ENCODE measurements at regions not wholly inside any gene's neighbourhood (a gene's known extent, or its start where the extent isn't known, plus 50 kb on each side); places are given as distances from the start of the nearest gene placed in this dataset.

DNA sequence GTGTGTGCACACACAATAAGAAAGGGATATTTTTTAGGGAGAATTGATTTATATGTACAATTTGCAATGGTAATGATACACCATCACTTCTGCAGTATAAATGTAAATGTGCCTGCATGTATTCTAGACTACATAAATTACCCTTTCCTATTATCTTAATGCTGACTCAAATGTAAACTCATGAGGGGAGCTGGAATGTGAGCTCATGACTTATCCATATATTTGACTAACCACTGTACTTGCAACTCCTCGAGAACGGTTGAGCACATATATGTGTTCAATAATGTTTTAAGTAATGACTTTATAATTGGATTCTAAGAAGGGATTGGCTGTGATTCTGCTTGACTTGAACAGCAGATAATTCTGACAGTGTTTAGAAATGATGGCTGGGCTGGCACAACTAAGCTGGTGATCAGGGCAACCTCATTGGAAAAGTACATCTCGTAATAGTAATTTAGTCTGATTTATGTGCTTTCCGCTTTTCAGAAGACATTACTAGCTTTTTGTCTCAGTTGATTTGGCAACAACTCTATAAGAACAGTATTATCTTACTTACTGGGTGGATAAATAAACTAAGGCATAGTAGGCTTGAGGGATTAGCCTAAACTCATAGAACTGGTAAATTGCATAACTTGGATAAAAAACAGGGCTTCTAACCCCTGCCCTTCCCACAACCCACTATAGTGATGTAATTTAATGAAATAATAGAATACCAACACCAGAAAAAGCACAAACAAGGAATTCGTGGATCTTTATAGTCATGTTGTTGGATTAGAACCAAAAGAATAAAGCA is 130.2 kb upstream of the SPEF2 start:
- no peak for TF ChIP-seq MXI1 (IDR thresholded peaks at IDR 0.05; ENCODE audit: borderline replicate concordance, low read depth, low read length)
- no peak for TF ChIP-seq SMC3 (IDR thresholded peaks at IDR 0.05; ENCODE audit: low read depth, low read length)
- TF ChIP-seq, protein P1, sequence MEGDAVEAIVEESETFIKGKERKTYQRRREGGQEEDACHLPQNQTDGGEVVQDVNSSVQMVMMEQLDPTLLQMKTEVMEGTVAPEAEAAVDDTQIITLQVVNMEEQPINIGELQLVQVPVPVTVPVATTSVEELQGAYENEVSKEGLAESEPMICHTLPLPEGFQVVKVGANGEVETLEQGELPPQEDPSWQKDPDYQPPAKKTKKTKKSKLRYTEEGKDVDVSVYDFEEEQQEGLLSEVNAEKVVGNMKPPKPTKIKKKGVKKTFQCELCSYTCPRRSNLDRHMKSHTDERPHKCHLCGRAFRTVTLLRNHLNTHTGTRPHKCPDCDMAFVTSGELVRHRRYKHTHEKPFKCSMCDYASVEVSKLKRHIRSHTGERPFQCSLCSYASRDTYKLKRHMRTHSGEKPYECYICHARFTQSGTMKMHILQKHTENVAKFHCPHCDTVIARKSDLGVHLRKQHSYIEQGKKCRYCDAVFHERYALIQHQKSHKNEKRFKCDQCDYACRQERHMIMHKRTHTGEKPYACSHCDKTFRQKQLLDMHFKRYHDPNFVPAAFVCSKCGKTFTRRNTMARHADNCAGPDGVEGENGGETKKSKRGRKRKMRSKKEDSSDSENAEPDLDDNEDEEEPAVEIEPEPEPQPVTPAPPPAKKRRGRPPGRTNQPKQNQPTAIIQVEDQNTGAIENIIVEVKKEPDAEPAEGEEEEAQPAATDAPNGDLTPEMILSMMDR (conservative IDR thresholded peaks at IDR 0.05; ENCODE audit: low read depth, low read length): no peak
- no peak for TF ChIP-seq FOS (IDR thresholded peaks at IDR 0.05; ENCODE audit: low read depth, low read length)
- no peak for TF ChIP-seq RAD21 (IDR thresholded peaks at IDR 0.05; ENCODE audit: low read length)
- no peak for TF ChIP-seq CHD1 (IDR thresholded peaks at IDR 0.05; ENCODE audit: low read depth, low read length)
- TF ChIP-seq CEBPB (IDR thresholded peaks at IDR 0.05; ENCODE audit: low read depth, low read length): no peak
- no peak for TF ChIP-seq RFX5 (IDR thresholded peaks at IDR 0.05; ENCODE audit: low read depth, low read length)
- TF ChIP-seq MAFK (IDR thresholded peaks at IDR 0.05; ENCODE audit: low read depth, low read length): no peak
- TF ChIP-seq POLR2A (IDR thresholded peaks at IDR 0.05; ENCODE audit: low read depth, low read length): no peak
- TF ChIP-seq, protein P2, sequence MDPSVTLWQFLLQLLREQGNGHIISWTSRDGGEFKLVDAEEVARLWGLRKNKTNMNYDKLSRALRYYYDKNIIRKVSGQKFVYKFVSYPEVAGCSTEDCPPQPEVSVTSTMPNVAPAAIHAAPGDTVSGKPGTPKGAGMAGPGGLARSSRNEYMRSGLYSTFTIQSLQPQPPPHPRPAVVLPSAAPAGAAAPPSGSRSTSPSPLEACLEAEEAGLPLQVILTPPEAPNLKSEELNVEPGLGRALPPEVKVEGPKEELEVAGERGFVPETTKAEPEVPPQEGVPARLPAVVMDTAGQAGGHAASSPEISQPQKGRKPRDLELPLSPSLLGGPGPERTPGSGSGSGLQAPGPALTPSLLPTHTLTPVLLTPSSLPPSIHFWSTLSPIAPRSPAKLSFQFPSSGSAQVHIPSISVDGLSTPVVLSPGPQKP (IDR thresholded peaks at IDR 0.05; ENCODE audit: borderline replicate concordance, low read depth, low read length): no peak
- TF ChIP-seq BHLHE40 (IDR thresholded peaks at IDR 0.05; ENCODE audit: low read depth, low read length): no peak

Measured in IMR-90 (cell line).